ENCODE measurements at regions not wholly inside any gene's neighbourhood (a gene's known extent, or its start where the extent isn't known, plus 50 kb on each side); places are given as distances from the start of the nearest gene placed in this dataset.

- WGBS, 2 donors = 93 to 95% methylated on average over 10 of the region's 10 CpGs
- H3K36me3 ChIP-seq = no peaks in the 10 kb centered on the region
Observed at GRCh38 chr7:47666164-47666862, 84.4 kb upstream of the TNS3 start.

GRCh38 chr7:47664650-47665195, 82.8 kb upstream of the TNS3 start:
- 87 to 89% methylated on average over 7 of the region's 7 CpGs for WGBS, 2 donors
- peaks cover 17 to 22% of the 10 kb centered on the region in 2 donors for H3K4me1 ChIP-seq
- H3K27ac ChIP-seq = no peak overlapping the region
- H3K36me3 ChIP-seq = no peaks in the 10 kb centered on the region
- H3K27me3 ChIP-seq = no peaks in the 10 kb centered on the region
- intact Hi-C loops (cut with DNase I) = no loop called here
- H3K9me3 ChIP-seq = no peaks in the 10 kb centered on the region
- TF ChIP-seq POLR2A (IDR thresholded peaks at IDR 0.05) = no peak
- TF ChIP-seq, protein P1, sequence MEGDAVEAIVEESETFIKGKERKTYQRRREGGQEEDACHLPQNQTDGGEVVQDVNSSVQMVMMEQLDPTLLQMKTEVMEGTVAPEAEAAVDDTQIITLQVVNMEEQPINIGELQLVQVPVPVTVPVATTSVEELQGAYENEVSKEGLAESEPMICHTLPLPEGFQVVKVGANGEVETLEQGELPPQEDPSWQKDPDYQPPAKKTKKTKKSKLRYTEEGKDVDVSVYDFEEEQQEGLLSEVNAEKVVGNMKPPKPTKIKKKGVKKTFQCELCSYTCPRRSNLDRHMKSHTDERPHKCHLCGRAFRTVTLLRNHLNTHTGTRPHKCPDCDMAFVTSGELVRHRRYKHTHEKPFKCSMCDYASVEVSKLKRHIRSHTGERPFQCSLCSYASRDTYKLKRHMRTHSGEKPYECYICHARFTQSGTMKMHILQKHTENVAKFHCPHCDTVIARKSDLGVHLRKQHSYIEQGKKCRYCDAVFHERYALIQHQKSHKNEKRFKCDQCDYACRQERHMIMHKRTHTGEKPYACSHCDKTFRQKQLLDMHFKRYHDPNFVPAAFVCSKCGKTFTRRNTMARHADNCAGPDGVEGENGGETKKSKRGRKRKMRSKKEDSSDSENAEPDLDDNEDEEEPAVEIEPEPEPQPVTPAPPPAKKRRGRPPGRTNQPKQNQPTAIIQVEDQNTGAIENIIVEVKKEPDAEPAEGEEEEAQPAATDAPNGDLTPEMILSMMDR (IDR thresholded peaks at IDR 0.05) = no peak
- no peak for DNase-seq
- no peak overlapping the region for H3K4me3 ChIP-seq (replicated peaks in 1 of 3)

More at GRCh38 chr7:47666164-47666862, 84.4 kb upstream of the TNS3 start:
- TF ChIP-seq POLR2A (IDR thresholded peaks at IDR 0.05) = no peak
- TF ChIP-seq, protein P1 (IDR thresholded peaks at IDR 0.05) = no peak
- Histone ChIP-seq H3K27me3 (no peaks in the 10 kb centered on the region), H3K27ac (no peak overlapping the region), H3K4me1 (peaks cover 16 to 23% of the 10 kb centered on the region in 2 donors), H3K9me3 (no peaks in the 10 kb centered on the region), H3K4me3 (replicated peaks in 1 of 3) (no peak overlapping the region)
- DNase-seq = no peak
- intact Hi-C loops (cut with DNase I) = no loop called here

DNA sequence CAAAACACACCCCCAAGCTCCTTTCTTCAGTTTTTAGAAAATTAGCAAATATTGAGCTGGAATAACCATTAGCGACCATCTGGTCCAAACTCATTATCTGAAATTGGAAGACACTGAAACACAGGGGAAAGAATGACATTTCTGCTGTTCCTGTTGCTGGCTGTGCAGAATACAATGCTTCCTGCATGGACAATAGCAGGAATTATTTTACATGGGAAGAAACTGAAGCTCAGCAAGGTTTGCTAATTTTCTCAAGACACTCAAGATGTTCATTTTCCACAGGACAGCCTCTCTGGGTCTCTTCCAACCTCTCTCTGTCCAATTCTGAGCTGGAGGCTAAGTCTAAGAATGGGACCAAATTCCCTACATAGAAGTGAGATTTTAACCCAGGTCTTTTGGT, 81.9 kb upstream of the TNS3 start:
- Histone ChIP-seq H3K4me3 (replicated peaks in 1 of 3) (no peak overlapping the region), H3K9me3 (no peaks in the 10 kb centered on the region), H3K27me3 (no peaks in the 10 kb centered on the region), H3K36me3 (no peaks in the 10 kb centered on the region), H3K4me1 (peaks cover 10 to 16% of the 10 kb centered on the region in 2 donors), H3K27ac (no peak overlapping the region)
- 86 to 92% methylated on average over 1 of the region's 1 CpG for WGBS, 2 donors
- intact Hi-C loops (cut with DNase I) = no loop called here
- TF ChIP-seq, protein P1 (IDR thresholded peaks at IDR 0.05) = no peak
- TF ChIP-seq POLR2A (IDR thresholded peaks at IDR 0.05) = no peak
- DNase-seq = no peak

GRCh38 chr7:47663213-47663612, 81.3 kb upstream of the TNS3 start:
- TF ChIP-seq, protein P1 (IDR thresholded peaks at IDR 0.05) = no peak
- no peak for TF ChIP-seq POLR2A (IDR thresholded peaks at IDR 0.05)
- 94 to 97% methylated on average over 5 of the region's 5 CpGs for WGBS, 2 donors
- intact Hi-C loops (cut with DNase I) = no loop called here

GRCh38 chr7:47661051-47661714, 79.3 kb upstream of the TNS3 start:
- WGBS, 2 donors = 52 to 57% methylated on average over 7 of the region's 7 CpGs
- Histone ChIP-seq H3K4me3 (replicated peaks in 1 of 3) (no peak overlapping the region), H3K27ac (peak overlapping the region; percentile 28 to 54 (median 46)), H3K4me1 (peaks cover 8 to 12% of the 10 kb centered on the region in 2 donors), H3K27me3 (no peaks in the 10 kb centered on the region), H3K9me3 (no peaks in the 10 kb centered on the region), H3K36me3 (no peaks in the 10 kb centered on the region)
- TF ChIP-seq, protein P1 (IDR thresholded peaks at IDR 0.05) = no peak
- no peak for TF ChIP-seq POLR2A (IDR thresholded peaks at IDR 0.05)
- intact Hi-C loops (cut with DNase I) = no loop called here
- peak; percentile 21 for DNase-seq

More at GRCh38 chr7:47663213-47663612, 81.3 kb upstream of the TNS3 start:
- no peaks in the 10 kb centered on the region for H3K27me3 ChIP-seq
- no peak for DNase-seq
- H3K36me3 ChIP-seq = no peaks in the 10 kb centered on the region
- peaks cover 8 to 12% of the 10 kb centered on the region in 2 donors for H3K4me1 ChIP-seq
- H3K9me3 ChIP-seq = no peaks in the 10 kb centered on the region
- H3K4me3 ChIP-seq (replicated peaks in 1 of 3) = no peak overlapping the region
- no peak overlapping the region for H3K27ac ChIP-seq
